Left lung (tissue), 4 donors: ENCODE measurements at regions not wholly inside any gene's neighbourhood (a gene's known extent, or its start where the extent isn't known, plus 50 kb on each side); places are given as distances from the start of the nearest gene placed in this dataset.
A peak's percentile ranks its signal among the peaks of the same experiment; 100 is the strongest.

Experiments
- ATAC-seq: fragments of 200-7000 bp; cut with Tn5 transposase; one replicate; pipeline ENCODE4 v1.9.1; 2020; ENCODE audit warnings: moderate library complexity
- DNase-seq, 4 donors: peaks; one replicate each; pipeline ENCODE4 v3.0.0-alpha.2; 2013 to 2020
- H3K27ac ChIP-seq, 2 donors: fragments of 200-600 bp; sonication (generic) in 1 of 2; one replicate each; pipeline versions ENCODE4 v1.5.0 to v1.8.0; 2020 to 2021
- H3K27me3 ChIP-seq, 2 donors: fragments of 200-600 bp; sonication (generic) in 1 of 2; one replicate each; pipeline versions ENCODE4 v1.5.0 to v1.8.0; 2020 to 2021
- H3K36me3 ChIP-seq, 2 donors: fragments of 200-600 bp; sonication (generic) in 1 of 2; one replicate each; pipeline versions ENCODE4 v1.5.0 to v1.8.0; 2020 to 2021
- H3K4me1 ChIP-seq, 2 donors: fragments of 200-600 bp; one replicate each; pipeline ENCODE4 v1.8.0; 2021
- H3K4me3 ChIP-seq, 2 donors: fragments of 200-600 bp; sonication (generic) in 1 of 2; one replicate each; pipeline versions ENCODE4 v1.5.0 to v1.8.0; 2020 to 2021; ENCODE audit warnings: mild to moderate bottlenecking in 1 of 2
- H3K9me3 ChIP-seq, 2 donors: fragments of 200-600 bp; sonication (generic) in 1 of 2; one replicate each; pipeline versions ENCODE4 v1.5.0 to v1.8.0; 2020 to 2021
- intact Hi-C, 2 donors: fragments of 100-400 bp; cut with DNase I; formaldehyde crosslinking; loops; one replicate each; pipeline versions ENCODE4 v1.11.2 to v1.14.2; 2022
- TF ChIP-seq, protein P1 (sequence below), 2 donors: fragments of 200-600 bp; sonication (generic) in 1 of 2; IDR thresholded peaks; one replicate each; pipeline versions ENCODE4 v1.5.0 to v1.8.0; 2021; ENCODE audit warnings: antibody characterized with exemption in 2 of 2
- donor health status: DM: no; HTN: yes; CAD: no.
- donor health status: DM: no; HTN: no; CAD: no.

DNA sequence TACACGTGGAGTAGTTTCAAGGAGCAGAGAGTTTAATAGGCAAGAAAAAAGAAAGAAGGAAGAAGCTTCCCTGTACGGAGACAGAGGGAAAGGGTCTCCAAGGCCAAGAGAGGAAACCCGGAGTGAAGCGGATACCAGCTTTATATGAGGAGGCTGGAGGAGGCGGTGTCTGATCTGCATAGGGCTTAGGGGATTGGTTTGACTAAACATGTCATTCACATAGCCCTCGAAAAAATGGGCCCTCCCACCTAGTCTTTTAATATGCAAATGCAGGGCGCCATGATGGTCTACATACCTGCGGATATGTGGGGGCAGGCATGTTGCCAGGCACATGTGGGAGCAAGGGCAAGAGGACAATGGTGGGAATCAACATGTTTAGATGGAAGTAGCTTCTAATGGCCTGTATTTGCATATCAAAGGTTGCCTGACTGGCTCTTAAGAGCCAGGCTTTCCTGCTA, 103.1 kb upstream of the UGT8 start:
- intact Hi-C loops, result no loop called here
- Histone ChIP-seq H3K4me3 (no peak overlapping the region), H3K36me3 (no peaks in the 10 kb centered on the region), H3K4me1 (no peaks in the 10 kb centered on the region), H3K27ac (no peak overlapping the region), H3K9me3 (no peaks in the 10 kb centered on the region), H3K27me3 (no peaks in the 10 kb centered on the region)
- TF ChIP-seq, protein P1, sequence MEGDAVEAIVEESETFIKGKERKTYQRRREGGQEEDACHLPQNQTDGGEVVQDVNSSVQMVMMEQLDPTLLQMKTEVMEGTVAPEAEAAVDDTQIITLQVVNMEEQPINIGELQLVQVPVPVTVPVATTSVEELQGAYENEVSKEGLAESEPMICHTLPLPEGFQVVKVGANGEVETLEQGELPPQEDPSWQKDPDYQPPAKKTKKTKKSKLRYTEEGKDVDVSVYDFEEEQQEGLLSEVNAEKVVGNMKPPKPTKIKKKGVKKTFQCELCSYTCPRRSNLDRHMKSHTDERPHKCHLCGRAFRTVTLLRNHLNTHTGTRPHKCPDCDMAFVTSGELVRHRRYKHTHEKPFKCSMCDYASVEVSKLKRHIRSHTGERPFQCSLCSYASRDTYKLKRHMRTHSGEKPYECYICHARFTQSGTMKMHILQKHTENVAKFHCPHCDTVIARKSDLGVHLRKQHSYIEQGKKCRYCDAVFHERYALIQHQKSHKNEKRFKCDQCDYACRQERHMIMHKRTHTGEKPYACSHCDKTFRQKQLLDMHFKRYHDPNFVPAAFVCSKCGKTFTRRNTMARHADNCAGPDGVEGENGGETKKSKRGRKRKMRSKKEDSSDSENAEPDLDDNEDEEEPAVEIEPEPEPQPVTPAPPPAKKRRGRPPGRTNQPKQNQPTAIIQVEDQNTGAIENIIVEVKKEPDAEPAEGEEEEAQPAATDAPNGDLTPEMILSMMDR (IDR thresholded peaks at IDR 0.05), result no peak
- DNase-seq, result no peak
- ATAC-seq, result no peak

DNA sequence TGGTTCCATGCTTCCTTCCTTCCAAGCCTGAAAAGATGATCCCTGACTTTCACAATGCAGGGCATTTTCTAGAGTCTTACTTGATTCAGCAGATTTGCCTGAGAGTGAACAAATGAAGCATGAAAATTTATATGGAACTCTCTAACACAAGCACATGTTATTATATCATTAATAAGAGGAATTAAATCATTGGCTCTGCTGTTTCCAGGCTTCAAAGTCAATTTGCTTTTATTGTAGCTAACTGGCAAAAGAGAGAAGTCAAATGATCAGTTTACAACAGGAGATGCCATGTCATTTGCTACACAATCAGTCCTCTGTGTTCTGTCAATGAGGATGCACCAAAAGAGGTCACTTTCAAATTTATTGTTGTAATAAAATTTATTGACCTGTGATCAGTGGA, 101.5 kb upstream of the UGT8 start:
- no peaks in the 10 kb centered on the region for H3K4me1 ChIP-seq
- H3K9me3 ChIP-seq, result no peaks in the 10 kb centered on the region
- DNase-seq (no peak), ATAC-seq (no peak)
- H3K4me3 ChIP-seq, result no peak overlapping the region
- H3K27me3 ChIP-seq, result no peaks in the 10 kb centered on the region
- no peaks in the 10 kb centered on the region for H3K36me3 ChIP-seq
- TF ChIP-seq, protein P1 (IDR thresholded peaks at IDR 0.05), result no peak
- H3K27ac ChIP-seq, result no peak overlapping the region
- intact Hi-C loops, result no loop called here

DNA sequence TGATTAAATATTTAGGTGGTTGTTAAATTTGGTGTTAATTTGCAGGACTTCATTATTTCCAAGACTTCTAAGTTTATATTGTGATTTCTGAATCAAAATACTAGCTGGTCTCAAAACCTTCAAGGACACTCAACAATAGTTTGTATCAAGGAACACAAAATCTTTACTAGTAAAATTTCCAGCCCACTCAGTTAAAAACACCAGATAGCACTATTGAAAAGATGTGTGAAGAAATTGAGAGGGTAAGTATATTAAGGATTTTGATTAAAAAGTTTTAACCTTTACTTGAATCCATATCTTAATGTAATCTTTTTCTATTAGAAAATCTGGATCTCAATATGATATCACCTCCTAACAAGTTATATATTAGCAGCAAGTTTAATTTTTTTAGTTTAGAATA, 89.3 kb upstream of the UGT8 start:
- H3K27me3 ChIP-seq, result no peaks in the 10 kb centered on the region
- no peak overlapping the region for H3K27ac ChIP-seq
- H3K4me1 ChIP-seq, result no peaks in the 10 kb centered on the region
- no peaks in the 10 kb centered on the region for H3K9me3 ChIP-seq
- intact Hi-C loops, result no loop called here
- ATAC-seq (no peak), DNase-seq (no peak)
- H3K36me3 ChIP-seq, result no peaks in the 10 kb centered on the region
- no peak overlapping the region for H3K4me3 ChIP-seq
- TF ChIP-seq, protein P1 (IDR thresholded peaks at IDR 0.05), result no peak

DNA sequence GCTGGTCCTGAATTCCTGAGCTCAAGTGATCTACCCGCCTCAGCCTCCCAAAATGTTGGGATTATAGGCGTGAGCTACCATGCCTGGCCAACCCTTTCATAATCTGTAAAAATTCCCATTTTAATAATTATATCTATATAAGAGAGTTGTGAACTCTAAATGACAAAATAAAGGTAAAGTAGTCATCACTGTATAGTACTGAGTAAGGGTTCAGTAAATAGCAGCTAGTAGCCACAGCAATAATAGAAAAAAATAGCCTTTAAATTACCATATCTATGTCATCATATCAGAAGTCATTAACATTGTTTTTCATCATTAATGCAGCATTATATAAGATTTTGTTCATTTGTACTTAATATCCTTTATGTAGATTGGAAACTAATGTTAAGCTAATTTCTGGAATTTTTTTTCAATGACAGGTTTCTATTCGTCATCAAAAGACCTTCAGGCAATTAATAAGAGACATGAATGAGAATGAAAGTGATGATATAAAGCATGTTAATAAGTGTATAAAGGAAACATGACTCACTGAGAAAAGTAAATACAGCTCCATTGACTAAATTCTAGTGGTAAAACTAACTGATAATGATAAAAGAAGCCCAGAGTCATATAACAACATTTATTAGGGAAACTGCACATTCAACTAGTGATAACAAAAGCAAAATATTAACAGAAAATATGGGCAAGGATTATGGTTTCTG, 85.9 kb upstream of the UGT8 start:
- intact Hi-C loops, result no loop called here
- no peaks in the 10 kb centered on the region for H3K27me3 ChIP-seq
- no peak for ATAC-seq

DNA sequence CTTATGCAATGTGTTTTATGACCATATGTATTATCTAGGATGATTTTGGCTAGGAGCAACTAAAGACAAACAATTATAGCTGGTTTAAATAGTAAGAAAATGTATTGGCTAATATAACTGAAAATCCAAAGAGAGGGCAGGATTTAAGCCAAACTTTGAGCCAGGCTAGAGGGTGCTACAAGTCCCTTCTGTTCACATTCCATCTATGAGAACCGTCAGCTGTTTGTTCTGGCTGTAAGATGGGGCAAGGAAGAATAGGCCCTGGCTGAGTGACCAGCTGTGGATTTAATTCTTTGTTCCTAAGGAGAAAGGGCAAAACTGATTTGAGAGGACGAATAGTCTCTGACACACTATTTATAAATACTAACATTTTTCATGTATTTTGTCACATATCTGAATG, 79.2 kb upstream of the UGT8 start:
- intact Hi-C loops, result no loop called here
- no peaks in the 10 kb centered on the region for H3K27me3 ChIP-seq
- H3K4me3 ChIP-seq, result no peak overlapping the region
- DNase-seq (peak in 1 of 4 donors; percentile 13), ATAC-seq (no peak)
- no peaks in the 10 kb centered on the region for H3K4me1 ChIP-seq
- TF ChIP-seq, protein P1 (IDR thresholded peaks at IDR 0.05), result no peak
- no peaks in the 10 kb centered on the region for H3K36me3 ChIP-seq
- H3K27ac ChIP-seq, result no peak overlapping the region
- peaks cover 0 to 15% of the 10 kb centered on the region in 2 donors for H3K9me3 ChIP-seq

More for the DNA sequence above, 85.9 kb upstream of the UGT8 start:
- Histone ChIP-seq H3K4me3 (no peak overlapping the region), H3K4me1 (no peaks in the 10 kb centered on the region), H3K9me3 (no peaks in the 10 kb centered on the region), H3K36me3 (no peaks in the 10 kb centered on the region), H3K27ac (no peak overlapping the region)
- DNase-seq, result no peak
- TF ChIP-seq, protein P1 (IDR thresholded peaks at IDR 0.05), result no peak
